ENCODE measurements at regions not wholly inside any gene's neighbourhood (a gene's known extent, or its start where the extent isn't known, plus 50 kb on each side); places are given as distances from the start of the nearest gene placed in this dataset.

DNA sequence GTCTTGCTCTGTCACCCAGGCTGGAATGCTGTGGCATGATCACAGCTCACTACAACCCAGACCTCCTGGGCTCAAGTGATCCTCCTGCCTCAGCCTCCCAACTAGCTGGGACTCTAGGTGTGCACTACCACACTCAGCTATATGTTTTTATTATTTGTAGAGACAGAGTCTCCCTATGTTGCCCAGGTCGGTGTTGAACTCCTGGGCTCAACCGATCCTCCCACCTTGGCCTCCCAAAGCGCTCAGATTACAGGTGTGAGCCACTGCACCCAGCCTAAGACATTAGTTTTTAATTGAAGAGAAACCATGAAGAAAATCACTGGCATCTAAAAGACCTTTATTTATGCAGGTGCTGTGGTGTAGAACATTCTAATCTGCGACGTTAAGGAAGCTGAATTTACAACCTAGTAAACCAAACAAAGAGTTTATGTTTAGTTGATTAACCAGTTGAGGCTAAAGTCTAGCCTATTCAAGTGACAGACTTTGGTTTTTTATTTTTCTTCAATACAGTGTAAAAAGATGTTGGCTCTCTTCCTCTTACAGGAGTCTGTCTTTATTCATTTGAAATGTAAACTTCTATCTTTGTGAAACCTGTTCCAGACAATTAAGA is 52.5 kb upstream of the NBL1 start:
- TF ChIP-seq, protein P1, sequence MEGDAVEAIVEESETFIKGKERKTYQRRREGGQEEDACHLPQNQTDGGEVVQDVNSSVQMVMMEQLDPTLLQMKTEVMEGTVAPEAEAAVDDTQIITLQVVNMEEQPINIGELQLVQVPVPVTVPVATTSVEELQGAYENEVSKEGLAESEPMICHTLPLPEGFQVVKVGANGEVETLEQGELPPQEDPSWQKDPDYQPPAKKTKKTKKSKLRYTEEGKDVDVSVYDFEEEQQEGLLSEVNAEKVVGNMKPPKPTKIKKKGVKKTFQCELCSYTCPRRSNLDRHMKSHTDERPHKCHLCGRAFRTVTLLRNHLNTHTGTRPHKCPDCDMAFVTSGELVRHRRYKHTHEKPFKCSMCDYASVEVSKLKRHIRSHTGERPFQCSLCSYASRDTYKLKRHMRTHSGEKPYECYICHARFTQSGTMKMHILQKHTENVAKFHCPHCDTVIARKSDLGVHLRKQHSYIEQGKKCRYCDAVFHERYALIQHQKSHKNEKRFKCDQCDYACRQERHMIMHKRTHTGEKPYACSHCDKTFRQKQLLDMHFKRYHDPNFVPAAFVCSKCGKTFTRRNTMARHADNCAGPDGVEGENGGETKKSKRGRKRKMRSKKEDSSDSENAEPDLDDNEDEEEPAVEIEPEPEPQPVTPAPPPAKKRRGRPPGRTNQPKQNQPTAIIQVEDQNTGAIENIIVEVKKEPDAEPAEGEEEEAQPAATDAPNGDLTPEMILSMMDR (IDR thresholded peaks at IDR 0.05; ENCODE audit: insufficient read depth, low read length, severe bottlenecking): no peak
- Histone ChIP-seq H3K36me3 (ENCODE audit: control insufficient read depth, insufficient read depth, low read length) (no peaks in the 10 kb centered on the region), H3K27me3 (ENCODE audit: control insufficient read depth, insufficient read depth, low read length) (no peaks in the 10 kb centered on the region), H3K4me3 (ENCODE audit: low read depth, low read length) (no peak overlapping the region)
- DNase-seq (ENCODE audit: low read depth): no peak
- no peak for FAIRE-seq

DNA sequence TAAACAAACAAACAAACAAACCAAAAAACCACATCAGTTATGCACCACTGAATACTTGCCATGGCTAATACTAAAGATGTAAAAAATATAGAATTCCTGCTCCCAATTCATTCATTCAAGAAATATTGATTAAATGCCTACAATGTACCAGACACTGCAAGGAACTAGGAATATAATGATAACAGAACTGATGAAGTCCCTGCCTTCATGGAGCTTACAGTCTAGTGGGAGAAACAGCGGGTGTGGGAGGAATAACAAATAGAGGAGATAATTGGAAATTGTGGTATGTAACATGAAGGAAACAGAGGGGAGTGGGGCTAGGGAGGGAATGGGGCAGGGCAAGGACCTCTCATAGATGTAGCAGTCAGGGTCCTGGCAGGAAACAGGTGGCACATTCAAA is 58.6 kb upstream of the NBL1 start:
- Histone ChIP-seq H3K36me3 (ENCODE audit: control insufficient read depth, insufficient read depth, low read length) (no peaks in the 10 kb centered on the region), H3K4me3 (ENCODE audit: low read depth, low read length) (no peak overlapping the region), H3K27me3 (ENCODE audit: control insufficient read depth, insufficient read depth, low read length) (no peaks in the 10 kb centered on the region)
- TF ChIP-seq, protein P1 (IDR thresholded peaks at IDR 0.05; ENCODE audit: insufficient read depth, low read length, severe bottlenecking): no peak
- FAIRE-seq (no peak), DNase-seq (ENCODE audit: low read depth) (no peak)

DNA sequence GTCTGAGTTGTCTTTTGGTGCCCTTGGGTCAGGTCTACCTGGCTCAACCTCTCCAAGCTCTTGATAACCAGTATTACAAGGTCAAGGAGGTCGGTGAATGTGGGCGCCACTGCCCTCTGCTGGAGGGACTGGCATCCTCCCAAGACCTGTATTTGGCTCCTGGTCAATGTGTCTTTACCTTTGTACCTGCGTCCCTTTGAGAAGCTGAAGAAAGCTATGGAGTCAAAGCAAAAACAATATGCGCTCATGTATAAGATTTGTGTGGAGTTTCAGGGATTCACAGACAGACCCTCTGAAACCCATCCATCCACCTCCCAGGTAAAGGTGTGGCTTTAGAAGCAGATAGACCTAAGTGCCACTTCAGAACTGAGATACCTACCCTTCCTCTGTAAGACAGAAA is 61.8 kb upstream of the NBL1 start:
- TF ChIP-seq, protein P1 (IDR thresholded peaks at IDR 0.05; ENCODE audit: insufficient read depth, low read length, severe bottlenecking): peak; percentile 90
- no peaks in the 10 kb centered on the region for H3K27me3 ChIP-seq (ENCODE audit: control insufficient read depth, insufficient read depth, low read length)
- no peaks in the 10 kb centered on the region for H3K36me3 ChIP-seq (ENCODE audit: control insufficient read depth, insufficient read depth, low read length)
- FAIRE-seq (peak; percentile 36), DNase-seq (ENCODE audit: low read depth) (peak; percentile 61)
- no peak overlapping the region for H3K4me3 ChIP-seq (ENCODE audit: low read depth, low read length)

DNA sequence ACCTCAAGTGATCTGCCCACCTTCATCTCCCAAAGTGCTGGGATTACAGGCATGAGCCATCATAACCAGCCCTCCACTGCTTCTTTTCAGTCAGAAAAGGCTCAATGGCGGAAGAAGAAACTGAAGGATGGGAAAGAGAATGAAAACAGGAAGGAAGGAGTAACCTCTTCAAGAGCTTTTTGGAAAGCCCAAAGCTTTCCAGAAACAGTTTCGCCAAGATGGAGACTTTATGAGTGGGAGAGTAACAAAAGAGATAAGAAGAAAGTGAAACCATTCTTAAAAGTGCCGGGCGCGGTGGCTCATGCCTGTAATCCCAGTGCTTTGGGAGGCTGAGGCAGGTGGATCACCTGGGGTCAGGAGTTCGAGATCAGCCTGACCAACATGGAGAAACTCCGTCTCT is 62.7 kb upstream of the NBL1 start:
- DNase-seq (ENCODE audit: low read depth): no peak
- no peak for FAIRE-seq
- H3K4me3 ChIP-seq (ENCODE audit: low read depth, low read length): no peak overlapping the region
- H3K27me3 ChIP-seq (ENCODE audit: control insufficient read depth, insufficient read depth, low read length): no peaks in the 10 kb centered on the region
- TF ChIP-seq, protein P1 (IDR thresholded peaks at IDR 0.05; ENCODE audit: insufficient read depth, low read length, severe bottlenecking): no peak
- H3K36me3 ChIP-seq (ENCODE audit: control insufficient read depth, insufficient read depth, low read length): no peaks in the 10 kb centered on the region

DNA sequence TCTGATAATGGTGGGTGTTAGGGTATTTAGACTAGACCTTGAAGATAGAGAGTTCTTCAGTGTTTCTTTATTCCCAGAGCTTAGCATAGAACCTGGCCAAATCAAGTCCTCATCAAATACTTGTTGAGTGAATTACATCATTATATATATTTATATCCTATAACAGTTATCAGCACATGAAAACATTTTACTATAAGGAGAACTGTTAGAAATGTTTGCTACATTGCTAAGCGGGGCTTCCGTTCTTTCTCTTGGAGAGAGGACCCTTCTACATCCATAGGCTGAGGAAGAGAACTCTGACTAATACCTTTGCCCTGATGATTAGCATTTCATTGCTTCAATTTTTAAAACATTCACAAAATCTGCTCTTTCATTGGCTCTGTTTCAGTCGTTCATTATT is 66.5 kb upstream of the NBL1 start:
- no peak overlapping the region for H3K4me3 ChIP-seq (ENCODE audit: low read depth, low read length)
- H3K27me3 ChIP-seq (ENCODE audit: control insufficient read depth, insufficient read depth, low read length): no peaks in the 10 kb centered on the region
- DNase-seq (ENCODE audit: low read depth) (no peak), FAIRE-seq (no peak)
- H3K36me3 ChIP-seq (ENCODE audit: control insufficient read depth, insufficient read depth, low read length): no peaks in the 10 kb centered on the region
- TF ChIP-seq, protein P1 (IDR thresholded peaks at IDR 0.05; ENCODE audit: insufficient read depth, low read length, severe bottlenecking): no peak

DNA sequence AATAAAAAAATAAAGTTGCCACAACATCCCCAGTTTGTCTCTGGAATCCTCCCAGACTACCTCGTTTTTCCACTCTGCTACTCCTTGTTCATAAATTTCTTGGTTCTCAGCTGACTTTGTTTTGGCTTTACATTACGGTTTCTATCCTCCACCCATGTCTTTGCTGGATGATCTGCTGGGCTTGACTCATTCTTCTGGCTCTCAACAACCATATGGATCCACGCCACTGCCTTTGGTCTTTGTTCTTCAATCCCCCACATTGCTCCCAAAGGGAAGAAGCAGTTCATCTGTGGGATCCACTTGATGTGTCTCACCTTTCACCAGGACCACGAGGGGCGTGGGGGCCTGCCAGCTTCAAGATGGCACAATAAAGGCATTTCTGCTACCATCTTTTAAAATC is 67.1 kb upstream of the NBL1 start:
- Histone ChIP-seq H3K27me3 (ENCODE audit: control insufficient read depth, insufficient read depth, low read length) (no peaks in the 10 kb centered on the region), H3K36me3 (ENCODE audit: control insufficient read depth, insufficient read depth, low read length) (no peaks in the 10 kb centered on the region), H3K4me3 (ENCODE audit: low read depth, low read length) (no peak overlapping the region)
- FAIRE-seq (no peak), DNase-seq (ENCODE audit: low read depth) (no peak)
- TF ChIP-seq, protein P1 (IDR thresholded peaks at IDR 0.05; ENCODE audit: insufficient read depth, low read length, severe bottlenecking): no peak
